GM13976 (cell line): ENCODE measurements at regions not wholly inside any gene's neighbourhood (a gene's known extent, or its start where the extent isn't known, plus 50 kb on each side); places are given as distances from the start of the nearest gene placed in this dataset.

ENCODE experiments used
- DNase-seq: peaks from one replicate; pipeline ENCODE4 v3.0.0; 2012; ENCODE audit warnings: low spot score
- in situ Hi-C: fragments of 300-500 bp; cut with MboI; formaldehyde crosslinking; loops from one replicate; pipeline ENCODE4 v1.12.0; 2022; ENCODE audit warnings: low sequenced_read_pairs, mixed read lengths, inconsistent platforms; ENCODE audit not compliant: unreplicated experiment
- TF ChIP-seq, protein P1 (sequence below): IDR thresholded peaks from 2 replicates; pipeline ENCODE4 v1.5.1; 2012; ENCODE audit warnings: borderline replicate concordance, mild to moderate bottlenecking; ENCODE audit not compliant: insufficient read depth; ENCODE audit errors: extremely low read depth, missing control alignments, control extremely low read depth

GRCh38 chr7:91565499-91566401, 301.5 kb downstream of the FZD1 start:
- DNase-seq = no peak
- TF ChIP-seq, protein P1, sequence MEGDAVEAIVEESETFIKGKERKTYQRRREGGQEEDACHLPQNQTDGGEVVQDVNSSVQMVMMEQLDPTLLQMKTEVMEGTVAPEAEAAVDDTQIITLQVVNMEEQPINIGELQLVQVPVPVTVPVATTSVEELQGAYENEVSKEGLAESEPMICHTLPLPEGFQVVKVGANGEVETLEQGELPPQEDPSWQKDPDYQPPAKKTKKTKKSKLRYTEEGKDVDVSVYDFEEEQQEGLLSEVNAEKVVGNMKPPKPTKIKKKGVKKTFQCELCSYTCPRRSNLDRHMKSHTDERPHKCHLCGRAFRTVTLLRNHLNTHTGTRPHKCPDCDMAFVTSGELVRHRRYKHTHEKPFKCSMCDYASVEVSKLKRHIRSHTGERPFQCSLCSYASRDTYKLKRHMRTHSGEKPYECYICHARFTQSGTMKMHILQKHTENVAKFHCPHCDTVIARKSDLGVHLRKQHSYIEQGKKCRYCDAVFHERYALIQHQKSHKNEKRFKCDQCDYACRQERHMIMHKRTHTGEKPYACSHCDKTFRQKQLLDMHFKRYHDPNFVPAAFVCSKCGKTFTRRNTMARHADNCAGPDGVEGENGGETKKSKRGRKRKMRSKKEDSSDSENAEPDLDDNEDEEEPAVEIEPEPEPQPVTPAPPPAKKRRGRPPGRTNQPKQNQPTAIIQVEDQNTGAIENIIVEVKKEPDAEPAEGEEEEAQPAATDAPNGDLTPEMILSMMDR = no peak
- in situ Hi-C loops = no loop called here

DNA sequence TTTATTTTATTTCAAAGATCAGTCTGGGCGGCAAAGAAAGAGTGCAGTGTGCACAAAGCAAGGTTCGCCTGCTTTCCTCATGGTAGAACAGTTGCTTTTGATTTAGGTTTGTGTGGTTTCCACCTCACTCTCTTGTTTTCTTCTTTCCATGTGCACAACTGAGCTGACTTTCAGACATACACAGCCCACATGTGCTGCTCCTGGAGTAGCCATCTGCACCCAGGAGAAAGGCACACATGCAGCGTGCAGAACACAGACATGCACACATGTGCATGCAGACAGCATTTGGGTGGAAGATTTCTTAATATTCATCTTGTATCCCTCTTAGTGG, 302.1 kb downstream of the FZD1 start:
- no peak for DNase-seq
- TF ChIP-seq, protein P1 = no peak
- in situ Hi-C loops = no loop called here

- in situ Hi-C loops = no loop called here
Observed at GRCh38 chr7:91567081-91568012, 303.1 kb downstream of the FZD1 start.

GRCh38 chr7:91568138-91568537, 303.9 kb downstream of the FZD1 start:
- TF ChIP-seq, protein P1 = no peak
- in situ Hi-C loops = no loop called here
- no peak for DNase-seq

More at GRCh38 chr7:91567081-91568012, 303.1 kb downstream of the FZD1 start:
- TF ChIP-seq, protein P1 = no peak
- no peak for DNase-seq

DNA sequence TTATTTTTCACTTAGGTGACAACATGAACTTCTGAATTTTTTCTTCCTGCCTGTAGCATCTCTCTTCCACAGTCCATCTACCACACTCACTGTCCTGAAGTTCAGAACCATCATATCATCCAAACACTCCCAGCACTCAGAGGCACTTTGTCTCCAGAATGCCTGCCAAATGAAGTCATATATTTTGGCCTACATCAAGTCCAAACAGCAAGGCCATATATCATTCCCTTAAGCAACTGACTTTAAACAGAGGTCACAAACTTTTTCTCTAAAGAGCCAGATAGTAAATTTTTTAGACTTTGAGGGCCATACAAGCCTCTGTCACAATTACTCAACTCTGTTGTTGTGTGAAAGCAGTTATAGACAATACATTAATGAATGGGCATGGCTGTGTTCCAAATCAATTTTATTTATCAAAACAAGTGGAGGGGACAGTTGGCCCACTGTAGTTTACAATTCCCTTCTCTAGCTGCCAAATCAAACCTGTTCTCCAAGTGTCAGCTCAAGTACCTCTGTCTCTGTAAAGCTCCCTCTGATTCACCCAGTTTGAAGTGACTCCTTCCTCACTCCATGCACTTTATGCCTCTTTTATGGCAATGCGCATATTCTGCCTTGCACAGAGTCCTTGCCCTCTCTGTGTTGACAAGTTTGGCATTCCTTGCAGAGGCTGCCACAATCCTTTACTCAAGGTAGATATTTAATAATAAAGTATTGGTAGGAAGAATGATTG, 305.7 kb downstream of the FZD1 start:
- TF ChIP-seq, protein P1 = no peak
- in situ Hi-C loops = no loop called here
- DNase-seq = no peak

DNA sequence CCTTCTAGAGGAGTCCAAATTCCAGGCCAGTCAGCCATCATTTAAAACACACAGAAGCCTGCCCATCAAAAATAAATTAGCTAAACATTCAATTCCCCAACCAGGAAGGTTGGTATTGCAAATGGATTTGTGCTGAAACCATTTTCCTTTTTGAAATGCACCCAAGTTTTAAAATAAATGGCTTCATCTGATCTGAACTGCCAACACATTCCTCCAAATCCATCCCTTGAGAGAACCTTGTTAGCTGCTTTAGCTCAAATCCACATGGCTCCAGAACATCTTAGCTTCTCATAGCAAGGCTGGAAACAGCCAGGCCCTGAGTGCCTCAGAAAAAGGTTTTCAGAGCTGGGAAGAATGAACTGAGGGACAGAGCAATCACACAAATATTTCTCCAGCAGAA, 306.3 kb downstream of the FZD1 start:
- in situ Hi-C loops = no loop called here
- no peak for DNase-seq
- TF ChIP-seq, protein P1 = no peak
